ENCODE measurements at regions not wholly inside any gene's neighbourhood (a gene's known extent, or its start where the extent isn't known, plus 50 kb on each side); places are given as distances from the start of the nearest gene placed in this dataset.
"Not testable (repeated sequence)": the region's sequence is repeated elsewhere in the genome, so short reads cannot be mapped to it uniquely, and the experiment has no call there.

- DNase-seq (ENCODE audit: extremely low spot score, insufficient read length, low read depth) (no peak), FAIRE-seq (no peak)
These were observed 121.0 kb downstream of the NREP start for GRCh38 chr5:111635916-111636570.

GRCh38 chr5:111635151-111635902 lies 121.7 kb downstream of the NREP start:
- no peak for FAIRE-seq
- no peak for DNase-seq (ENCODE audit: extremely low spot score, insufficient read length, low read depth)

- no peak for FAIRE-seq
These were observed 119.0 kb upstream of the STARD4 start for GRCh38 chr5:111631328-111631727.

DNA sequence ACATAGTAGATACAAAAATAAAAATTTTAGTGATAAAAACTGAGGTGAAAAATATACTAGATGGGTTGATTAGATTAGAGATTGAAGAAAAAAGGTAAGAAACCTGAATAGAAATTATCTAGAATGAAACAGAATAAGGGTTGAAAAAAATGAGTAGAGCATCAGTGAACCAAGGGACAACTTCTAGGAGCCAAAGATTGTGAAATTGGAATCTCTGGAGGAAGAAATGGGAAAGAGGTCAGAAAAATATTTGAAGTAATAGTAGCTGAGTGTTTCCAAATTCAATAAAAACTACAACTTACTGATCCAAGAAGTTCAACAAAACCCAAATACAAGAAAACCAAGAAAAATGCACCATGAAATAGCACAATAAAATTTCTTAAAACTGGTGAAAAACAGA lies 116.6 kb upstream of the STARD4 start:
- FAIRE-seq = no peak
- DNase-seq (ENCODE audit: extremely low spot score, insufficient read length, low read depth) = no peak

More at GRCh38 chr5:111631328-111631727, 119.0 kb upstream of the STARD4 start:
- DNase-seq (ENCODE audit: extremely low spot score, insufficient read length, low read depth) = no peak

GRCh38 chr5:111627862-111628261 lies 115.5 kb upstream of the STARD4 start:
- FAIRE-seq (no peak), DNase-seq (ENCODE audit: extremely low spot score, insufficient read length, low read depth) (no peak)

DNA sequence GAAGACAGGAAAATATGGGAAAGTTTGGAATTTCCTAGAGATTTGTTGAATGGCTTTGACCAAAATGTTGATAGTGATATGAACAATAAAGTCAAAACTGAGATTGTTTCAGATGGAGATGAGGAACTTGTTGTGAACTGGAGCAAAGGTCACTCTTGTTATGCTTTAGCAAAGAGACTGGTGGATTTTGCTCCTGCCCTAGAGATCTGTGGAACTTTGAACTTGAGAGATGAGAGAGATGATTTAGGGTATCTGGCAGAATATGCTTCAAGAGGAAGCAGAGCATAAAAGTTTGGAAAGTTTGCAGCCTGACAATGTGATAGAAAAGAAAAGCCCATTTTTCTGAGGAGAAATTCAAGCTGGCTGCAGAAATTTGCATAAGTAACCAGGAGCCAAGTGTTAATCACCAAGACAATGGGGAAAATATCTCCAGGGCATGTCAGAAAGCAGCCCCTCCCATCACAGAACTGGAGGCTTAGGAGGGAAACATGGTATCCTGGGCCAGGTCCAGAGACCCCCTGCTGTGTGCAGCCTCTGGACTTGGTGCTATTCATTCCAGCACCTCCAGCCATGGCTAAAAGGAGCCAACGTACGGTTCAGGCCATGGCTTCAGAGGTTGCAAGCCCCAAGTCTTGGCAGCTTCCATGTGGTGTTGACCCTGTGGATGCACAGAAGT lies 114.3 kb upstream of the STARD4 start:
- DNase-seq (ENCODE audit: extremely low spot score, insufficient read length, low read depth) = no peak
- no peak for FAIRE-seq

- no peak for DNase-seq (ENCODE audit: extremely low spot score, insufficient read length, low read depth)
- no peak for FAIRE-seq
These were observed 106.4 kb upstream of the STARD4 start for GRCh38 chr5:111618623-111619271.

- FAIRE-seq (no peak), DNase-seq (ENCODE audit: extremely low spot score, insufficient read length, low read depth) (no peak)
These were observed 102.7 kb upstream of the STARD4 start for GRCh38 chr5:111615054-111615453.

DNA sequence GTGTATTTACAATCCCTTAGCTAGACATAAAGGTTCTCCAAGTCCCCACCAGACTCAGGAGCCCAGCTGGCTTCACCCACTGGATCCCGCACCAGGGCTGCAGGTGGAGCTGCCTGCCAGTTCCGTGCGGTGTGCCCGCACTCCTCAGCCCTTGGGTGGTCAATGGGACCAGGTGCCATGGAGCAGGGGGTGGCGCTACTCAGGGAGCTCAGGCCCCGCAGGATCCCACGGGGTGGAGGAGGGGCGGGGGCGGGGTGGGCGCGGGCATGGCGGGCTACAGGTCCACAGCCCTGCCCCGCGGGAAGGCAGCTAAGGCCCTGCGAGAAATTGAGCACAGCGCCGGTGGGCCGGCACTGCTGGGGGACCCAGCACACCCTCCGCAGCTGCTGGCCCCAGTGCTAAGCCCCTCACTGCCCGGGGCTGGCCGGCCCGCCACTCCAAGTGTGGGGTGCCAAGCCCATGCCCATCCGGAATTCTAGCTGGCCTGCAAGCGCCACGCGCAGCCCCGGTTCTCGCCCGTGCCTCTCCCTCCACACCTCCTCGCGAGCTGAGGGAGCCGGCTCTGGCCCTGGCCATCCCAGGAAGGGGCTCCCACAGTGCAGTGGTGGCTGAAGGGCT lies 99.8 kb upstream of the STARD4 start:
- not testable (repeated sequence) for DNase-seq (ENCODE audit: extremely low spot score, insufficient read length, low read depth); FAIRE-seq

DNA sequence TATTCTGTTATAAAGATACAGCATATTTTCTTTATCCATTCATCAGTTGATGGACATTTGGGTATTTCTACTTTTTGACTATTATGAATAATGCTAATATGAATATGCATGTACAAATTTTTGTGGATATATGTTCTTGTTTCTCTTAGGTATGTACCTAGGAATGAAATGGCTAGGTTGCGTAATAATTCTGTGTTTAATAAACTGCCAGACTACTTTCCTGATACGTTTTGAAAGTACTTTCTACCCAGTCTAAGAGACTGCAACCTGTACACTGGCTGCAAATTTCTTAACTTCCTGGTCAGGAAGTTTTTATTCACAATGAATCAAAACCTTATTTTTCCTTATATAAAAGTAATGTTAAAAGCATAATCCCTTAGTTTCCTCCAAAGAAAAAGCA lies 93.9 kb upstream of the STARD4 start:
- DNase-seq (ENCODE audit: extremely low spot score, insufficient read length, low read depth) (no peak), FAIRE-seq (no peak)

DNA sequence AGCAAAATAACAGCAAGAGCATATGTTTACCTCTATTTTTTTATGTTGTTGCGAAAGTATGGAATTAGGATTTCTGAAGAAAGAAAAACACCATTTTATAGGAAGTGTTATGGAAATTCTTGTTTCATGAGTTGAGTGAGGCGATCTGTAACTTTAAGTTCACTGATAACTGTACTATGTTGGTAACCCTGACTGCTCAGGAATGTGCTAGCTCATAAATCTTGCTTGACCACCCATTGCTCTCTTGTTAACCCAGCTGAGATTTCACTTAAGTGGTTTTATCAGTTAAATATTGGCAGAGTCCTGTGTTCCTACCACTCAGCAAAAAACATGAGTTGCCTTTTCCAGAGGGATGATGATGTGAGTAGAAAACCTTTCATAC lies 91.1 kb upstream of the STARD4 start:
- no peak for FAIRE-seq
- no peak for DNase-seq (ENCODE audit: extremely low spot score, insufficient read length, low read depth)

GRCh38 chr5:111602817-111603445 lies 90.6 kb upstream of the STARD4 start:
- DNase-seq (ENCODE audit: extremely low spot score, insufficient read length, low read depth) (no peak), FAIRE-seq (no peak)

DNA sequence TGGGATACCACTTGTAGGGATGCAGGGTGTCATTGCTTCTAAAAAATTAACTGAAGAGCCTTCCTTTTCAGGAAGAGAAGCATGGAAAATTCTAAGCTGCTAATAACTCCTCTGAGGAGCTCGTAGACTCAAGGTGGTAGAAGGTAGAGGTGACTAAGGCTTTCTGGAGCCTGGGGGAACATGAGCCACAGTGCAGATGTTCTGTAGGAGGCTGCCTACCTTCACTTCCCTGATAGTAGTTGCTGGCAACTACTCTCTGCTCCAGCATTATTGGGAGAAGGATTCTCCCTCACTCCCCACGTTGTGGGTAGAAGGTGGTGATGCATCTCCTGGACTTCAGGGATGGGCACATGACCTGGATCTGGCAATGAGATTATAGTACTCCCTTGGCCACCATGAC lies 86.7 kb upstream of the STARD4 start:
- no peak for FAIRE-seq

GRCh38 chr5:111597491-111597890 lies 85.2 kb upstream of the STARD4 start:
- DNase-seq (ENCODE audit: extremely low spot score, insufficient read length, low read depth) = no peak
- FAIRE-seq = no peak

More for the DNA sequence above, 86.7 kb upstream of the STARD4 start:
- no peak for DNase-seq (ENCODE audit: extremely low spot score, insufficient read length, low read depth)

DNA sequence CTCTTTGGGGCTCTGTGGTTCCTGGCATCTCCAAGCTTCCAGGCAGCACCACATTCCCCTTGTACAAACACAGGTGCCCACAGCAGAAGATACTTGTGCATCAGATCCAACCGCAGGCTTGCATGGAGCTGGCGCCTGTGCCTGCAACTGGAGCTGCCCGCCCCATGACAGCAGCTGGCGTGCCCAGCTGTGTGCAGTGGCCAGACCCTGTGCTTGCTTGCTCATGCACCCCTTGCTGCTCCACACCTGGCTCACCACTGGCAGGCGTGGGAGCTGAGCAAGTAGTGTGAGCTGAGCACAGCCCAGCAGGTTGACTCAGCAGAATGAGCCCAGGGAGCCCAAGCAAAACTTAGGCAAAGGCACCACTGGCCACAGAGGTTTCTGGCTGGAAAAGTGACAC lies 84.4 kb upstream of the STARD4 start:
- FAIRE-seq = no peak

GRCh38 chr5:111595425-111595824 lies 83.1 kb upstream of the STARD4 start:
- DNase-seq (ENCODE audit: extremely low spot score, insufficient read length, low read depth) (no peak), FAIRE-seq (no peak)

More for the DNA sequence above, 84.4 kb upstream of the STARD4 start:
- DNase-seq (ENCODE audit: extremely low spot score, insufficient read length, low read depth) = no peak

GRCh38 chr5:111589316-111589715 lies 77.0 kb upstream of the STARD4 start:
- no peak for FAIRE-seq
- no peak for DNase-seq (ENCODE audit: extremely low spot score, insufficient read length, low read depth)

- FAIRE-seq (no peak), DNase-seq (ENCODE audit: extremely low spot score, insufficient read length, low read depth) (no peak)
These were observed 75.4 kb upstream of the STARD4 start for GRCh38 chr5:111587728-111588127.

DNA sequence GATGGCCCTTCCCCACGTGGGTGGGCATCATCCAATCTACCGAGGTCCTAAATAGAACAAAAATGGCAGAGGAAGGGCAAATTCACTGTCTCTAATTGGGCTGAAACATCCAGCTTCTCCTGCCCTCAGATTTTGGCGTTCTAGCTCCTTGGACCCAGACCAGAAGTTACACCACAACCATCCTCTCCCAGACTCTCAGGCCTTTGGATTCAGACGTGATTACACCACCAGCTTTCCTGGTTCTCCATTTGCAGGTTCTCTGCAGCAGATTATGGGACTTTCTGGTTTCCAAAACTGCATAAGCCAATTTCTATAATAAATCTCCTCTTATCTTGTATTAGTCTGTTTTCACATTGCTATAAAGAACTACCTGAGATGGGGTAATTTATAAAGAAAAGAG lies 73.6 kb upstream of the STARD4 start:
- no peak for FAIRE-seq
- no peak for DNase-seq (ENCODE audit: extremely low spot score, insufficient read length, low read depth)

- DNase-seq (ENCODE audit: extremely low spot score, insufficient read length, low read depth) = no peak
- FAIRE-seq = no peak
These were observed 73.0 kb upstream of the STARD4 start for GRCh38 chr5:111585291-111585690.
